ENCODE measurements at regions not wholly inside any gene's neighbourhood (a gene's known extent, or its start where the extent isn't known, plus 50 kb on each side); places are given as distances from the start of the nearest gene placed in this dataset.
"Not testable (repeated sequence)": the region's sequence is repeated elsewhere in the genome, so short reads cannot be mapped to it uniquely, and the experiment has no call there.

- ATAC-seq, result no peak
Measured at GRCh38 chr3:96537165-96537564, 277.2 kb upstream of the EPHA6 start.

GRCh38 chr3:96538186-96538585 is 276.2 kb upstream of the EPHA6 start:
- intact Hi-C loops (cut with DNase I), result no loop called here
- Histone ChIP-seq H3K9me3 (peaks cover 0 to 6% of the 10 kb centered on the region in 2 donors), H3K4me1 (no peaks in the 10 kb centered on the region), H3K27ac (no peak overlapping the region), H3K4me3 (no peak overlapping the region), H3K36me3 (no peaks in the 10 kb centered on the region), H3K27me3 (no peaks in the 10 kb centered on the region)
- ATAC-seq, result no peak
- TF ChIP-seq CTCF (IDR thresholded peaks at IDR 0.05), result no peak
- no peak for DNase-seq

More at GRCh38 chr3:96537165-96537564, 277.2 kb upstream of the EPHA6 start:
- Histone ChIP-seq H3K4me1 (no peaks in the 10 kb centered on the region), H3K9me3 (peaks cover 0 to 10% of the 10 kb centered on the region in 2 donors), H3K27ac (no peak overlapping the region), H3K4me3 (no peak overlapping the region), H3K36me3 (no peaks in the 10 kb centered on the region), H3K27me3 (no peaks in the 10 kb centered on the region)
- no peak for TF ChIP-seq CTCF (IDR thresholded peaks at IDR 0.05)
- intact Hi-C loops (cut with DNase I), result no loop called here
- DNase-seq, result no peak

- peaks cover 0 to 19% of the 10 kb centered on the region in 2 donors for H3K9me3 ChIP-seq
- DNase-seq (no peak), ATAC-seq (no peak)
- no peak overlapping the region for H3K27ac ChIP-seq
- intact Hi-C loops (cut with DNase I), result no loop called here
- no peak overlapping the region for H3K4me3 ChIP-seq
- H3K36me3 ChIP-seq, result no peaks in the 10 kb centered on the region
- no peaks in the 10 kb centered on the region for H3K4me1 ChIP-seq
- H3K27me3 ChIP-seq, result no peaks in the 10 kb centered on the region
- no peak for TF ChIP-seq CTCF (IDR thresholded peaks at IDR 0.05)
Measured at GRCh38 chr3:96548073-96548472, 266.3 kb upstream of the EPHA6 start.

GRCh38 chr3:96576935-96577334 is 237.5 kb upstream of the EPHA6 start:
- Histone ChIP-seq H3K9me3 (peaks cover 0 to 50% of the 10 kb centered on the region in 2 donors), H3K4me3 (no peak overlapping the region), H3K27me3 (no peaks in the 10 kb centered on the region), H3K36me3 (no peaks in the 10 kb centered on the region), H3K4me1 (no peaks in the 10 kb centered on the region), H3K27ac (no peak overlapping the region)
- DNase-seq (no peak), ATAC-seq (no peak)
- TF ChIP-seq CTCF (IDR thresholded peaks at IDR 0.05), result no peak
- intact Hi-C loops (cut with DNase I), result no loop called here

- TF ChIP-seq CTCF (IDR thresholded peaks at IDR 0.05), result no peak
- Histone ChIP-seq H3K9me3 (no peaks in the 10 kb centered on the region), H3K27ac (no peak overlapping the region), H3K36me3 (no peaks in the 10 kb centered on the region), H3K4me3 (no peak overlapping the region), H3K4me1 (no peaks in the 10 kb centered on the region), H3K27me3 (no peaks in the 10 kb centered on the region)
- intact Hi-C loops (cut with DNase I), result no loop called here
- ATAC-seq (no peak), DNase-seq (no peak)
Measured at GRCh38 chr3:96584066-96584465, 230.3 kb upstream of the EPHA6 start.

GRCh38 chr3:96606865-96607264 is 207.5 kb upstream of the EPHA6 start:
- DNase-seq, result peak in 2 of 4 donors; percentile 20 to 21
- H3K4me1 ChIP-seq; ATAC-seq; H3K27me3 ChIP-seq; H3K36me3 ChIP-seq; H3K27ac ChIP-seq; H3K4me3 ChIP-seq; H3K9me3 ChIP-seq; intact Hi-C loops (cut with DNase I): not testable (repeated sequence)

Measured in left lung (tissue), 4 donors.